Liver (tissue), 7 donors: ENCODE measurements at regions not wholly inside any gene's neighbourhood (a gene's known extent, or its start where the extent isn't known, plus 50 kb on each side); places are given as distances from the start of the nearest gene placed in this dataset.

Experiments
- DNase-seq: peaks from one replicate; pipeline ENCODE4 v3.0.0-alpha.2; 2017; ENCODE audit warnings: low spot score
- H3K27ac ChIP-seq, 2 donors: one replicate each; pipeline ENCODE4 v1.7.0; 2013; ENCODE audit warnings: inconsistent platforms in 2 of 2, low read length in 2 of 2, control low read depth in 1 of 2, low read depth in 1 of 2, mild to moderate bottlenecking in 1 of 2
- H3K27me3 ChIP-seq, 4 donors: one replicate each; pipeline versions ENCODE4 v1.6.1 to v1.7.0; 2013; ENCODE audit warnings: low read length in 3 of 4, inconsistent platforms in 1 of 4, mild to moderate bottlenecking in 1 of 4, moderate library complexity in 1 of 4; ENCODE audit not compliant: control insufficient read depth in 4 of 4, insufficient read depth in 4 of 4
- H3K36me3 ChIP-seq, 4 donors: one replicate each; pipeline versions ENCODE4 v1.6.1 to v1.7.0; 2013; ENCODE audit warnings: low read length in 3 of 4, mild to moderate bottlenecking in 3 of 4, low read depth in 1 of 4, moderate library complexity in 1 of 4; ENCODE audit not compliant: control insufficient read depth in 4 of 4, insufficient read depth in 3 of 4
- H3K4me1 ChIP-seq, 4 donors: one replicate each; pipeline versions ENCODE4 v1.6.1 to v1.7.0; 2013; ENCODE audit warnings: low read length in 3 of 4, mild to moderate bottlenecking in 3 of 4, moderate library complexity in 1 of 4; ENCODE audit not compliant: control insufficient read depth in 4 of 4, insufficient read depth in 4 of 4
- H3K4me3 ChIP-seq, 3 donors: one replicate each; pipeline versions ENCODE4 v1.6.1 to v1.7.0; 2013; ENCODE audit warnings: low read length in 3 of 3, control low read depth in 1 of 3, low read depth in 1 of 3, mild to moderate bottlenecking in 1 of 3
- H3K9ac ChIP-seq, 2 donors: one replicate each; pipeline ENCODE4 v1.7.0; 2013; ENCODE audit warnings: low read length in 2 of 2, mild to moderate bottlenecking in 2 of 2, moderate library complexity in 2 of 2, control low read depth in 1 of 2, low read depth in 1 of 2
- H3K9me3 ChIP-seq, 4 donors: one replicate each; pipeline versions ENCODE4 v1.6.1 to v1.7.0; 2013; ENCODE audit warnings: low read length in 3 of 4; ENCODE audit not compliant: control insufficient read depth in 4 of 4
- ATF3 ChIP-seq: IDR thresholded peaks from 2 replicates; pipeline ENCODE4 v1.6.1; 2016; ENCODE audit warnings: antibody characterized with exemption
- GABPA ChIP-seq, 2 donors: IDR thresholded peaks in 1 of 2; conservative IDR thresholded peaks in 1 of 2; 2 replicates each; pipeline ENCODE4 v1.6.1; 2016; ENCODE audit warnings: antibody characterized with exemption in 2 of 2, mild to moderate bottlenecking in 1 of 2, moderate library complexity in 1 of 2
- HNF4A ChIP-seq, 2 donors: conservative IDR thresholded peaks; 2 replicates each; pipeline ENCODE4 v1.6.1; 2016; ENCODE audit warnings: antibody characterized with exemption in 2 of 2, mild to moderate bottlenecking in 2 of 2
- HNF4G ChIP-seq: IDR thresholded peaks from 2 replicates; pipeline ENCODE4 v1.6.1; 2016; ENCODE audit warnings: antibody characterized with exemption
- JUND ChIP-seq, 2 donors: IDR thresholded peaks; 2 replicates each; pipeline ENCODE4 v1.6.1; 2016; ENCODE audit warnings: antibody characterized with exemption in 2 of 2
- NR2F2 ChIP-seq: IDR thresholded peaks from 2 replicates; pipeline ENCODE4 v1.6.1; 2016; ENCODE audit warnings: antibody characterized with exemption
- RAD21 ChIP-seq, 2 donors: IDR thresholded peaks; 2 replicates each; pipeline ENCODE4 v1.6.1; 2016; ENCODE audit warnings: antibody characterized with exemption in 2 of 2, mild to moderate bottlenecking in 2 of 2
- RXRA ChIP-seq, 2 donors: IDR thresholded peaks; 2 replicates each; pipeline ENCODE4 v1.6.1; 2017 to 2018; ENCODE audit warnings: antibody characterized with exemption in 2 of 2, mild to moderate bottlenecking in 1 of 2
- SP1 ChIP-seq: IDR thresholded peaks from 2 replicates; pipeline ENCODE4 v1.6.1; 2018; ENCODE audit warnings: antibody characterized with exemption, mild to moderate bottlenecking
- WGBS: extraction: QIAGEN DNeasy Blood & Tissue Kit; methylation state at CpG from one replicate; pipeline ENCODE4 v1.1.7; 2013; 5-methylcytosine and 5-hydroxymethylcytosine counted together
- TF ChIP-seq, protein P1 (sequence below): IDR thresholded peaks from 2 replicates; pipeline ENCODE4 v1.6.1; 2016; ENCODE audit warnings: antibody characterized with exemption, mild to moderate bottlenecking
- donor health status: healthy.
- donor health status: healthy.
- donor health status: healthy.
- donor health status: healthy.

GRCh38 chr2:88269836-88270235 lies 99.7 kb downstream of the THNSL2 start (continued):
- TF ChIP-seq, protein P1, sequence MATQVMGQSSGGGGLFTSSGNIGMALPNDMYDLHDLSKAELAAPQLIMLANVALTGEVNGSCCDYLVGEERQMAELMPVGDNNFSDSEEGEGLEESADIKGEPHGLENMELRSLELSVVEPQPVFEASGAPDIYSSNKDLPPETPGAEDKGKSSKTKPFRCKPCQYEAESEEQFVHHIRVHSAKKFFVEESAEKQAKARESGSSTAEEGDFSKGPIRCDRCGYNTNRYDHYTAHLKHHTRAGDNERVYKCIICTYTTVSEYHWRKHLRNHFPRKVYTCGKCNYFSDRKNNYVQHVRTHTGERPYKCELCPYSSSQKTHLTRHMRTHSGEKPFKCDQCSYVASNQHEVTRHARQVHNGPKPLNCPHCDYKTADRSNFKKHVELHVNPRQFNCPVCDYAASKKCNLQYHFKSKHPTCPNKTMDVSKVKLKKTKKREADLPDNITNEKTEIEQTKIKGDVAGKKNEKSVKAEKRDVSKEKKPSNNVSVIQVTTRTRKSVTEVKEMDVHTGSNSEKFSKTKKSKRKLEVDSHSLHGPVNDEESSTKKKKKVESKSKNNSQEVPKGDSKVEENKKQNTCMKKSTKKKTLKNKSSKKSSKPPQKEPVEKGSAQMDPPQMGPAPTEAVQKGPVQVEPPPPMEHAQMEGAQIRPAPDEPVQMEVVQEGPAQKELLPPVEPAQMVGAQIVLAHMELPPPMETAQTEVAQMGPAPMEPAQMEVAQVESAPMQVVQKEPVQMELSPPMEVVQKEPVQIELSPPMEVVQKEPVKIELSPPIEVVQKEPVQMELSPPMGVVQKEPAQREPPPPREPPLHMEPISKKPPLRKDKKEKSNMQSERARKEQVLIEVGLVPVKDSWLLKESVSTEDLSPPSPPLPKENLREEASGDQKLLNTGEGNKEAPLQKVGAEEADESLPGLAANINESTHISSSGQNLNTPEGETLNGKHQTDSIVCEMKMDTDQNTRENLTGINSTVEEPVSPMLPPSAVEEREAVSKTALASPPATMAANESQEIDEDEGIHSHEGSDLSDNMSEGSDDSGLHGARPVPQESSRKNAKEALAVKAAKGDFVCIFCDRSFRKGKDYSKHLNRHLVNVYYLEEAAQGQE = no peak
- no peak for TF ChIP-seq ATF3
- no peak for TF ChIP-seq GABPA (IDR thresholded peaks at IDR 0.05 in 1 of 2, conservative IDR thresholded peaks at IDR 0.05 in 1 of 2)
- no peak for TF ChIP-seq RAD21 (IDR thresholded peaks at IDR 0.05)
- TF ChIP-seq HNF4G = no peak

DNA sequence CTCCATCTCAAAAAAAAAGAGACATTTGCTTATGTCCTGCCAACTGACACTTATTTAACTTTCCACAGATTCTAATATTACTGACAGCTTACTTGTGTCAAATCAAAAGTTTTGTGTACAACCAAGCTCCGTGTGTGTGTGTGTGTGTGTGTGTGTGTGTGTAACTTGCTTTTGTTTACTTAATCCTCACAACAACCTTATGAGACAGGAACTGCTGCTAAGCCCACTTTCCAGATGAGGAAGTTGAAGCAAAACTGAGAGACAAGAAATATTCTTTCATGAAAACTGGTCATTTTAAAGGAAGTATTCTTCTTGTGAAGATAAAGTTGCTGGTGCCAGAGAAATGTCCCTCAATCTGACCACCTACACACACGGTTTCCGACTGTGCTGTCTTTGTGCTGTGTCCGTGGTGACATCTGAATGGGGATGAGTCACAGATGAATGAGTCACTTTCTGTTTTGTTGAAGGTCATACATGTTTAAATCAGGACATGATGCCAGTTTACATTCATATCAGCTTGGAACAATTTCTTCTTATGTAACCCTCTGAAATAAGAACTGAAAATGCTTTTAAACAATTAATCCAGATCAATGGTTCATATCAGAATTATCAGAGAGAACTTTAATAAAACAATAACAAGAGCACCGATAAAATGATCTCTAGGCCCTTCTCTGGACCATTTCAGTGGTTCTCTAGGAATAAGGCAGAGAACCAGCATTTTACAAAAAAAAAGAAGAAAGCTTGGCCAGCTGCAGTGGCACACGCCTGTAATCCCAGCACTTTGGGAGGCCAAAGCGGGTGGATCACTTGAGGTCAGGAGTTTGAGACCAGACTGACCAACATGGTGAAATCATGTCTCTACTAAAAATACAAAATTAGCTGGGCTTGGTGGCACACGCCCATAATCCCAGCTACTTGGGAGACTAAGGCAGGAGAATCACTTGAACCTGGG lies 95.5 kb downstream of the THNSL2 start:
- Histone ChIP-seq H3K9me3 (peaks cover 0 to 3% (median 0%) of the 10 kb centered on the region in 4 donors), H3K4me1 (no peaks in the 10 kb centered on the region), H3K36me3 (no peaks in the 10 kb centered on the region), H3K4me3 (no peak overlapping the region), H3K27ac (no peak overlapping the region), H3K27me3 (no peaks in the 10 kb centered on the region), H3K9ac (no peak overlapping the region)
- DNase-seq = no peak
- TF ChIP-seq JUND (IDR thresholded peaks at IDR 0.05) (peak in 1 of 2 donors; percentile 45), SP1 (no peak), HNF4G (no peak)
- 60% methylated on average over 8 of the region's 8 CpGs for WGBS

GRCh38 chr2:88263861-88264260 lies 93.7 kb downstream of the THNSL2 start:
- H3K9ac ChIP-seq = no peak overlapping the region
- no peaks in the 10 kb centered on the region for H3K9me3 ChIP-seq
- no peak overlapping the region for H3K27ac ChIP-seq
- no peaks in the 10 kb centered on the region for H3K36me3 ChIP-seq
- 75% methylated on average over 5 of the region's 5 CpGs for WGBS
- no peak for DNase-seq
- TF ChIP-seq RXRA (IDR thresholded peaks at IDR 0.05) (no peak), SP1 (peak; percentile 8)
- H3K27me3 ChIP-seq = no peaks in the 10 kb centered on the region
- H3K4me1 ChIP-seq = no peaks in the 10 kb centered on the region
- no peak overlapping the region for H3K4me3 ChIP-seq

DNA sequence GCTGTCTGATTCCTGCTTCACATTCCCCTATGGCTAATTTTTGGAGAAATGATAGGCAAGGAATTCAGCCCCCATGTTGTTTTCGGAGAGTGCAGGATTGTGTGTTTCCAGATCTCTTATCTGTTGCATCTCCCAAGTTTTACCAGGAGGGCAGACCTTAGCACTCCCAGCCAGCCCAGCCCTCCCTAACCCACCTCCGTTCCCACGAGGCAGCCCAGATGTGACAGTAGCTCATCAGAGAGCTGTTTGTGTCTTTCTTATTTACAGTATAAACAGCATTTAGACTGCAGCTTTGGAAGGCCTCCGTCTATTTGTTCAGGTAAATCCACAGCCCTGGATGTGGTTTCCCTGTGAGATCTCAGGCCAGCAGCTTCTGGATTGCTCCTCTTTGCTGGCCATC lies 91.6 kb downstream of the THNSL2 start:
- no peak overlapping the region for H3K9ac ChIP-seq
- H3K4me3 ChIP-seq = no peak overlapping the region
- H3K9me3 ChIP-seq = no peaks in the 10 kb centered on the region
- TF ChIP-seq NR2F2 (no peak), GABPA (IDR thresholded peaks at IDR 0.05 in 1 of 2, conservative IDR thresholded peaks at IDR 0.05 in 1 of 2) (no peak), HNF4A (conservative IDR thresholded peaks at IDR 0.05) (no peak), JUND (IDR thresholded peaks at IDR 0.05) (no peak)
- TF ChIP-seq, protein P1 = no peak
- H3K36me3 ChIP-seq = no peaks in the 10 kb centered on the region
- H3K4me1 ChIP-seq = no peaks in the 10 kb centered on the region
- no peak overlapping the region for H3K27ac ChIP-seq
- no peak for DNase-seq
- 68% methylated on average over 4 of the region's 4 CpGs for WGBS
- no peaks in the 10 kb centered on the region for H3K27me3 ChIP-seq
